HG03378 (cell line): ENCODE measurements at regions not wholly inside any gene's neighbourhood (a gene's known extent, or its start where the extent isn't known, plus 50 kb on each side); places are given as distances from the start of the nearest gene placed in this dataset.

Experiments used
- ATAC-seq: cut with Tn5 transposase; IDR thresholded peaks from one replicate; pipeline ENCODE4 v1.9.1; 2021; ENCODE audit warnings: mild to moderate bottlenecking, moderate library complexity; ENCODE audit not compliant: unreplicated experiment

DNA sequence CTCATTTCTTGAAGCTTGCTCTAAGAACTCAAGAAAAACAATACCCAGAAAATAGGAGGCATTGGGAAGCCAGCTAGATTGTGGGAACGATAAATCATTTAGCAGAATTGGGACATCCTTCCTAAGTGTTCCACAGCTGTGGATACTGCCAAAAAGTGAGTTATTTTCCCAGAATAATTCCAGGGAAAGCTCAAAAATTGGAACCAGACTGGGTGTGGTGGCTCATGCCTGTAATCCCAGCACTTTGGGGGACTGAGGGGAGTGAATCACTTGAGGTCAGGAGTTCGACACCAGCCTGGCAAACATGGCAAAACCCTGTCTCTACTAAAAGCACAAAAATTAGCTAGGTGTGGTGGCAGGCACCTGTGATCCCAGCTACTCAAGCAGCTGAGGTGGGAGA is 68.2 kb upstream of the GK2 start:
- ATAC-seq: no peak

DNA sequence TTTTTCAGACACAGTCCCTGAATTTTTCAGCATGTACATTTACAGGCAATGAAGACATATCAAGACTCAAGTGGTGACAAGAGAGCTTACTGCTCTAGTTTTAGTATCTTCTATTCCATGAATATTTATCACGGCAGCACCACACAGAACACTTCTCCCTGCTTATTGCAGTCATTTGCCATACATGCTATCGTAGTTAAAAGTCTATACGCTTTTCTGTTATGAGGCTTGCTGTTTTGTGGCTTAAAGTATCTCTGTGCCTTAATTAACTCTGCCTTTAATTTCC is 65.4 kb upstream of the GK2 start:
- no peak for ATAC-seq

DNA sequence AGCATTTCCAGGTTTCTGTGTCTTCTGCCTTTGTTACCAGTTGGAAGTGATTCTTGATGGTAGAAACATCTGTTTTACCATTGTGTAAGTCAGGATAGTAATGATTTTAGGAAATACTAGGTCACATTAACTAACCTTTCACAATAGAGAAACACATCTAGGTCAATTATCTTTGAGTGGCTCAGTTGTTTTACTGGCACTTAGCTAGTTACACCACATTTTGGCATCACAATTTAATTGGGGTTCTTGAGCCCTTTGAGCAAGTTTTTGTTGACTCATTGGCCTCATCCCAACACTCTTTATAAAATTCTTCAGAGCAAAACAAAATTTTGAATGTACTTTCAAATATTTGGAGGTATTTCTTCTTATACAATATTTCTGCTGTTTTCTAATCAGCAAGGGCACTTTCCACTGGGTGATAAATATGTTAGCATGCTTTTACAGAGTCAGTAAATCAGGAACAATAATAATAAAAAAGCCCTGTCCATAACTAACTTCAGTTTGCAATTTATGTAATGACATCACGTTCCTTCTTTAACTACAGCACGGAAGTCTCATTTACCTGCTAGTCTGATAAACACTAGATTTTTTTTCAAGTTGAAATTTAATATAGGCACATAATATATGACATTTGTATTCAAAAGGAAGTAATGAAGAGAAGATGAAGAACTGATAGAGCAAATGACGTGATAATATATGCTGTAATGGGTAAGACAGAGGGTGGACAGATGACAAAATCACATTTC is 64.8 kb upstream of the GK2 start:
- ATAC-seq: no peak

DNA sequence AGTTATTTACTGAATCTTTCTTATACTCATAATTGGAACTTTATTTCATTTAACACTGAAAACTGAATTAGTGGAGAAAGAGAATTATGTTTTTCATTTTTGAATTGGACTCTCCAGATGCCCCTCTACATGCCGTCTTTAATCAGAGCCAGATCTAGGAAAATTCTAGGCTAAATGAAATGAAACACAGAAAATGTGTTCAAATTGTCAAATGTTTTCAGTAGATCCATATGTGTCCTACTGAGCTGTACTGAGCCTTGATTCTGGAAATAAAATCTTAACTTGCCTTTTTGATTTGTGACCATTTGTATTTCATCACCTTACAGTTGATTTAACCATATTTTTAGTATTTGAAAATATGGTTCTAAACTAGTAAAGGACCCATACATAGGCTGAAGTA is 64.0 kb upstream of the GK2 start:
- ATAC-seq: no peak

DNA sequence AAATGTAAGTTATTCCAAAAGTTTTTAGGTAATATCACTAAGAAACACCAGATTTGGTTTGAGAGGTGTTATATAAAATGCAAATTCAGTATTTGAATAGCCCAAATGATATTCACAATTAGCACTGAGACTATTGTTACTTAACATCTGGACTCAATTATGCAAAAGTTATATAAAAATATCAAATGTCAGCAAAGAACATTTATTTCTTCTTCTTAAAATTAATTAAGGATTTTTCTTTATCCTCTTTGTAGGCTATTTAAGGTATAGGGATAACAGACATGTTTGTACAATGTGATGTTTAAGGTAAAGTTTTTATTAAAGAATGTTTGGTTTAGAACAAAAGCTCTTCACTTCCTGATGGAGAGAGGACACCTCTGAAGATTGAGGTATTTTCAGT is 63.3 kb upstream of the GK2 start:
- no peak for ATAC-seq

DNA sequence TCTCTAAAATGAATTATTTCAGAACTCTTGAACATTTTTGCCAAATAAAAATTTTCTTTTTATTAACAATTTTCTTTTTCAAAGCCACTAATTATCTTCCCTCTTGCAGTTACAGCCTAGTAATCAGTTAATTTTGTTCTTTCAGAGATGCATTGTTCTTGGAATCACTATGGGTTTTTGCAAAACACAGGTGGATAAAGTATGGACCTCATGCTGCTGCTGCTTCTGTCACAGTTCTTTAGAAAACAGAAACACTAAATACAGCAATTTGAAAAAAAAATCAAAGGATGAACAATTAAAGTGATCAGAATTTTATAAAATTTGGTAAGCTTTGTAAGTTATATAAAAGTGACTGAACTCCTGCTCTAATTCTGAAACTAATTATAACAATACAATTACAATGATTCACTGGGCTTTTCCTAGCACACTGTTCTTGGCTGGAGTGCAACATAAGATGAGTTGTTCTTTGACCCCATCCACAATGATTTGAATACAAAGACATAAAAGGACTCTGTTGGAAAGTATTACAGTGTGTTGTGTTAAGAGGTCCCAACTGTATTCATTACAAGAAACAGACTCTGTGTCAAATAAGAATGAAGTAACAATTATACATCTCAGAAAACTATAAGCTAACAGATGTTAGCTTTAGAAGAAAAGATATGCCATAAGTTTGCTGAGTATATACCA is 59.4 kb upstream of the GK2 start:
- no peak for ATAC-seq

DNA sequence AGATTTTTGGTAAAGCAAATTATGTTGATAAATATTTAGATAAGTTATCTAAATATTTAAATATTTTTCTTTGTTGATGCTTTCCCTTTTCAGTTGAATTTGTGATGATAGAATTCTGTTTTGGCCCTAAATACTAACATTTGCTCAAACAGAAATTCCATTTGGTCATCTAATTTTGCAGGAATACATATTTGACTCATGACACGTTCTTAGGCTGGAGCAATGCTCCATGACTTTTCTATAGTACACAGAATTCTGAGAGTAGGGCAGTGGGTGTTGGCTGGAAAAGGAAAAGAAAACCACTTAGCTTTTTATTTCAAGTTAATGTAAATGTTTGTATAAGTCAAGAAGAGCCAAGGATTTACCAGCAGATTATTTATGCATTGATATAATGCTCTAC is 58.6 kb upstream of the GK2 start:
- no peak for ATAC-seq
